ENCODE measurements at regions not wholly inside any gene's neighbourhood (a gene's known extent, or its start where the extent isn't known, plus 50 kb on each side); places are given as distances from the start of the nearest gene placed in this dataset.

GRCh38 chr18:77821892-77822291 lies 572.2 kb downstream of the GALR1 start:
- no peak overlapping the region for H3K4me2 ChIP-seq (ENCODE audit: control insufficient read depth, extremely low read depth, insufficient read depth, low read depth, low read length)
- DNase-seq (ENCODE audit: low read depth, low spot score) (no peak), FAIRE-seq (no peak)
- H3K4me3 ChIP-seq (ENCODE audit: control insufficient read depth in 2 of 3, extremely low read depth in 1 of 3, insufficient read depth in 2 of 3, low read depth in 1 of 3, low read length in 3 of 3) = no peak overlapping the region
- dilution Hi-C loops (cut with MboI; ENCODE audit: extremely low pct_ligation_motif_present, low sequenced_read_pairs) = no loop called here
- H3K9me3 ChIP-seq (ENCODE audit: control insufficient read depth, low read depth, low read length) = peaks cover 2% of the 10 kb centered on the region
- no peaks in the 10 kb centered on the region for H3K4me1 ChIP-seq (ENCODE audit: control insufficient read depth, extremely low read depth, insufficient read depth, low read length)
- no peaks in the 10 kb centered on the region for H3K9me1 ChIP-seq (ENCODE audit: control insufficient read depth, extremely low read depth, insufficient read depth, low read length)
- no peaks in the 10 kb centered on the region for H4K20me1 ChIP-seq (ENCODE audit: control insufficient read depth, extremely low read depth, insufficient read depth, low read length)
- H3K27ac ChIP-seq (ENCODE audit: control insufficient read depth, insufficient read depth, low read length) = no peak overlapping the region
- no peaks in the 10 kb centered on the region for H3K27me3 ChIP-seq (ENCODE audit: control insufficient read depth, extremely low read depth, insufficient read depth, low read length)
- H2AFZ ChIP-seq (ENCODE audit: control insufficient read depth, low read length) = no peak overlapping the region
- TF ChIP-seq, protein P1, sequence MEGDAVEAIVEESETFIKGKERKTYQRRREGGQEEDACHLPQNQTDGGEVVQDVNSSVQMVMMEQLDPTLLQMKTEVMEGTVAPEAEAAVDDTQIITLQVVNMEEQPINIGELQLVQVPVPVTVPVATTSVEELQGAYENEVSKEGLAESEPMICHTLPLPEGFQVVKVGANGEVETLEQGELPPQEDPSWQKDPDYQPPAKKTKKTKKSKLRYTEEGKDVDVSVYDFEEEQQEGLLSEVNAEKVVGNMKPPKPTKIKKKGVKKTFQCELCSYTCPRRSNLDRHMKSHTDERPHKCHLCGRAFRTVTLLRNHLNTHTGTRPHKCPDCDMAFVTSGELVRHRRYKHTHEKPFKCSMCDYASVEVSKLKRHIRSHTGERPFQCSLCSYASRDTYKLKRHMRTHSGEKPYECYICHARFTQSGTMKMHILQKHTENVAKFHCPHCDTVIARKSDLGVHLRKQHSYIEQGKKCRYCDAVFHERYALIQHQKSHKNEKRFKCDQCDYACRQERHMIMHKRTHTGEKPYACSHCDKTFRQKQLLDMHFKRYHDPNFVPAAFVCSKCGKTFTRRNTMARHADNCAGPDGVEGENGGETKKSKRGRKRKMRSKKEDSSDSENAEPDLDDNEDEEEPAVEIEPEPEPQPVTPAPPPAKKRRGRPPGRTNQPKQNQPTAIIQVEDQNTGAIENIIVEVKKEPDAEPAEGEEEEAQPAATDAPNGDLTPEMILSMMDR (optimal IDR thresholded peaks at IDR 0.05 in 1 of 3, IDR thresholded peaks at IDR 0.05 in 1 of 3, conservative IDR thresholded peaks at IDR 0.05 in 1 of 3; ENCODE audit: extremely low read depth in 1 of 3, insufficient read depth in 2 of 3, low read length in 3 of 3) = no peak
- no peak for TF ChIP-seq EZH2 (IDR thresholded peaks at IDR 0.05; ENCODE audit: low read length)
- H3K79me2 ChIP-seq (ENCODE audit: control insufficient read depth, insufficient read depth, low read length) = no peaks in the 10 kb centered on the region
- no peak overlapping the region for H3K9ac ChIP-seq (ENCODE audit: control insufficient read depth, extremely low read depth, insufficient read depth, low read length)
- no peaks in the 10 kb centered on the region for H3K36me3 ChIP-seq (ENCODE audit: control insufficient read depth in 2 of 2, extremely low read depth in 1 of 2, insufficient read depth in 2 of 2, low read length in 2 of 2)

- DNase-seq (ENCODE audit: low read depth, low spot score) (no peak), FAIRE-seq (no peak)
- Histone ChIP-seq H3K9ac (ENCODE audit: control insufficient read depth, extremely low read depth, insufficient read depth, low read length) (no peak overlapping the region), H2AFZ (ENCODE audit: control insufficient read depth, low read length) (no peak overlapping the region), H3K9me1 (ENCODE audit: control insufficient read depth, extremely low read depth, insufficient read depth, low read length) (no peaks in the 10 kb centered on the region), H3K36me3 (ENCODE audit: control insufficient read depth in 2 of 2, extremely low read depth in 1 of 2, insufficient read depth in 2 of 2, low read length in 2 of 2) (no peaks in the 10 kb centered on the region), H3K4me1 (ENCODE audit: control insufficient read depth, extremely low read depth, insufficient read depth, low read length) (no peaks in the 10 kb centered on the region), H4K20me1 (ENCODE audit: control insufficient read depth, extremely low read depth, insufficient read depth, low read length) (no peaks in the 10 kb centered on the region), H3K79me2 (ENCODE audit: control insufficient read depth, insufficient read depth, low read length) (no peaks in the 10 kb centered on the region), H3K4me2 (ENCODE audit: control insufficient read depth, extremely low read depth, insufficient read depth, low read depth, low read length) (no peak overlapping the region), H3K9me3 (ENCODE audit: control insufficient read depth, low read depth, low read length) (peaks cover 2% of the 10 kb centered on the region), H3K27ac (ENCODE audit: control insufficient read depth, insufficient read depth, low read length) (no peak overlapping the region), H3K27me3 (ENCODE audit: control insufficient read depth, extremely low read depth, insufficient read depth, low read length) (no peaks in the 10 kb centered on the region), H3K4me3 (ENCODE audit: control insufficient read depth in 2 of 3, extremely low read depth in 1 of 3, insufficient read depth in 2 of 3, low read depth in 1 of 3, low read length in 3 of 3) (no peak overlapping the region)
- no peak for TF ChIP-seq EZH2 (IDR thresholded peaks at IDR 0.05; ENCODE audit: low read length)
- TF ChIP-seq, protein P1 (optimal IDR thresholded peaks at IDR 0.05 in 1 of 3, IDR thresholded peaks at IDR 0.05 in 1 of 3, conservative IDR thresholded peaks at IDR 0.05 in 1 of 3; ENCODE audit: extremely low read depth in 1 of 3, insufficient read depth in 2 of 3, low read length in 3 of 3) = no peak
- dilution Hi-C loops (cut with MboI; ENCODE audit: extremely low pct_ligation_motif_present, low sequenced_read_pairs) = no loop called here
Observed at GRCh38 chr18:77822632-77823031, 573.0 kb downstream of the GALR1 start.

Measured in keratinocyte (primary cell).